ENCODE measurements at regions not wholly inside any gene's neighbourhood (a gene's known extent, or its start where the extent isn't known, plus 50 kb on each side); places are given as distances from the start of the nearest gene placed in this dataset.

- POLR2A ChIA-PET, result no interaction called here
- CTCF ChIA-PET, result no interaction called here
- TF ChIP-seq CTCF (IDR thresholded peaks at IDR 0.05; ENCODE audit: insufficient read depth, low read depth, low read length), result no peak
- no peaks in the 10 kb centered on the region for H3K36me3 ChIP-seq (ENCODE audit: control insufficient read depth, insufficient read depth, low read length)
- no peak overlapping the region for H3K4me3 ChIP-seq (ENCODE audit: low read depth, low read length)
- no peaks in the 10 kb centered on the region for H3K27me3 ChIP-seq (ENCODE audit: control insufficient read depth, insufficient read depth, low read length)
- DNase-seq (ENCODE audit: low read depth), result no peak
Observed at GRCh38 chr2:222108497-222108896, 190.3 kb downstream of the PAX3 start.

- no peaks in the 10 kb centered on the region for H3K27me3 ChIP-seq (ENCODE audit: control insufficient read depth, insufficient read depth, low read length)
- H3K4me3 ChIP-seq (ENCODE audit: low read depth, low read length), result no peak overlapping the region
- ChIA-PET CTCF (no interaction called here), POLR2A (no interaction called here)
- TF ChIP-seq CTCF (IDR thresholded peaks at IDR 0.05; ENCODE audit: insufficient read depth, low read depth, low read length), result no peak
- H3K36me3 ChIP-seq (ENCODE audit: control insufficient read depth, insufficient read depth, low read length), result no peaks in the 10 kb centered on the region
- no peak for DNase-seq (ENCODE audit: low read depth)
Observed at GRCh38 chr2:222105046-222105445, 193.8 kb downstream of the PAX3 start.

- POLR2A ChIA-PET, result interaction anchor here (0.7 kb wide), 1 partner anchor 80 kb away, joined by 3 read pairs; no protein-coding TSS in a partner anchor
- CTCF ChIA-PET, result interaction anchor here (0.6 kb wide), 1 partner anchor 8 kb away, joined by 3 read pairs; no protein-coding TSS in a partner anchor
- Histone ChIP-seq H3K27me3 (ENCODE audit: control insufficient read depth, insufficient read depth, low read length) (no peaks in the 10 kb centered on the region), H3K4me3 (ENCODE audit: low read depth, low read length) (no peak overlapping the region), H3K36me3 (ENCODE audit: control insufficient read depth, insufficient read depth, low read length) (no peaks in the 10 kb centered on the region)
- TF ChIP-seq CTCF (IDR thresholded peaks at IDR 0.05; ENCODE audit: insufficient read depth, low read depth, low read length), result no peak
- no peak for DNase-seq (ENCODE audit: low read depth)
Observed at GRCh38 chr2:222102575-222103349, 196.0 kb downstream of the PAX3 start.

- Histone ChIP-seq H3K27me3 (ENCODE audit: control insufficient read depth, insufficient read depth, low read length) (no peaks in the 10 kb centered on the region), H3K4me3 (ENCODE audit: low read depth, low read length) (no peak overlapping the region), H3K36me3 (ENCODE audit: control insufficient read depth, insufficient read depth, low read length) (no peaks in the 10 kb centered on the region)
- CTCF ChIA-PET, result interaction anchor here (0.5 to 0.9 kb wide), 2 partner anchors 15 to 42 kb away, joined by 3 read pairs; no protein-coding TSS in a partner anchor
- POLR2A ChIA-PET, result no interaction called here
- no peak for DNase-seq (ENCODE audit: low read depth)
- no peak for TF ChIP-seq CTCF (IDR thresholded peaks at IDR 0.05; ENCODE audit: insufficient read depth, low read depth, low read length)
Observed at GRCh38 chr2:222100704-222101699, 197.8 kb downstream of the PAX3 start.

GRCh38 chr2:222088561-222088960, 210.2 kb downstream of the PAX3 start:
- ChIA-PET POLR2A (no interaction called here), CTCF (no interaction called here)
- Histone ChIP-seq H3K4me3 (ENCODE audit: low read depth, low read length) (no peak overlapping the region), H3K27me3 (ENCODE audit: control insufficient read depth, insufficient read depth, low read length) (no peaks in the 10 kb centered on the region), H3K36me3 (ENCODE audit: control insufficient read depth, insufficient read depth, low read length) (no peaks in the 10 kb centered on the region)
- no peak for DNase-seq (ENCODE audit: low read depth)
- no peak for TF ChIP-seq CTCF (IDR thresholded peaks at IDR 0.05; ENCODE audit: insufficient read depth, low read depth, low read length)

All from BJ (cell line).